Lower leg skin (tissue), 3 donors: ENCODE measurements at regions not wholly inside any gene's neighbourhood (a gene's known extent, or its start where the extent isn't known, plus 50 kb on each side); places are given as distances from the start of the nearest gene placed in this dataset.

Experiments used
- POLR2A ChIP-seq, 2 donors: fragments of 450-650 bp; IDR thresholded peaks; one replicate each; pipeline ENCODE4 v1.6.1; 2016 to 2017; ENCODE audit warnings: antibody characterized with exemption in 2 of 2, mild to moderate bottlenecking in 1 of 2, moderate library complexity in 1 of 2
- TF ChIP-seq, protein P1 (sequence below), 3 donors: fragments of 450-650 bp; IDR thresholded peaks; one replicate each; pipeline ENCODE4 v1.5.1; 2016; ENCODE audit warnings: antibody characterized with exemption in 3 of 3, mild to moderate bottlenecking in 3 of 3, moderate library complexity in 2 of 3

DNA sequence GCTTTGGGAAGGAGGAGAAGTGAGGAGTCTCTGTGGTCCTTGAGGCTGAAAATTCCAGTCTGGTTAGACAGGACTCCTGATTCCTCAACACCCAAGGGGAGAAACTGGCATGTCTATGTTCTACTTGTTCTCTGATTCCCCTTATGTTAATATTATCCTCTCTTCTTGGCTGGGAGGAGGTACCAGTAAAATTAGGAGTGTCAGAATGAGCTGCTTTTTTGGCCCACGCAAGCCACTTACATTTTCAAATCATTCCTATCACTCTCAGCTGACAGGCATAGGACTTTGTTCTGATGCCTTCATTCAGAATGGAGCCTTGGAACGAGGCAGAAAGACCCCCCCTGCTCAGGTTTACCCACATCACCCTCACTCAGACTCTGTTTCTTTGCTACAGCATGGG is 1077.2 kb downstream of the BCL11B start:
- TF ChIP-seq POLR2A (IDR thresholded peaks at IDR 0.05), result no peak
- TF ChIP-seq, protein P1, sequence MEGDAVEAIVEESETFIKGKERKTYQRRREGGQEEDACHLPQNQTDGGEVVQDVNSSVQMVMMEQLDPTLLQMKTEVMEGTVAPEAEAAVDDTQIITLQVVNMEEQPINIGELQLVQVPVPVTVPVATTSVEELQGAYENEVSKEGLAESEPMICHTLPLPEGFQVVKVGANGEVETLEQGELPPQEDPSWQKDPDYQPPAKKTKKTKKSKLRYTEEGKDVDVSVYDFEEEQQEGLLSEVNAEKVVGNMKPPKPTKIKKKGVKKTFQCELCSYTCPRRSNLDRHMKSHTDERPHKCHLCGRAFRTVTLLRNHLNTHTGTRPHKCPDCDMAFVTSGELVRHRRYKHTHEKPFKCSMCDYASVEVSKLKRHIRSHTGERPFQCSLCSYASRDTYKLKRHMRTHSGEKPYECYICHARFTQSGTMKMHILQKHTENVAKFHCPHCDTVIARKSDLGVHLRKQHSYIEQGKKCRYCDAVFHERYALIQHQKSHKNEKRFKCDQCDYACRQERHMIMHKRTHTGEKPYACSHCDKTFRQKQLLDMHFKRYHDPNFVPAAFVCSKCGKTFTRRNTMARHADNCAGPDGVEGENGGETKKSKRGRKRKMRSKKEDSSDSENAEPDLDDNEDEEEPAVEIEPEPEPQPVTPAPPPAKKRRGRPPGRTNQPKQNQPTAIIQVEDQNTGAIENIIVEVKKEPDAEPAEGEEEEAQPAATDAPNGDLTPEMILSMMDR (IDR thresholded peaks at IDR 0.05), result no peak
